HFFc6 (cell line): ENCODE measurements at regions not wholly inside any gene's neighbourhood (a gene's known extent, or its start where the extent isn't known, plus 50 kb on each side); places are given as distances from the start of the nearest gene placed in this dataset.

Source experiments
- DNase-seq: peaks from one replicate; pipeline ENCODE4 v3.0.0-alpha.2; 2018
- H3K27ac Mint-ChIP-seq: 2 replicates; pipeline ENCODE4 v1.8.0; 2020; ENCODE audit warnings: mild to moderate bottlenecking, mixed read lengths
- H3K27me3 Mint-ChIP-seq: 2 replicates; pipeline ENCODE4 v1.8.0; 2021; ENCODE audit warnings: mild to moderate bottlenecking, moderate library complexity, mixed read lengths; ENCODE audit not compliant: insufficient read depth
- H3K36me3 Mint-ChIP-seq: 2 replicates; pipeline ENCODE4 v1.8.0; 2021; ENCODE audit warnings: low read depth, mixed read lengths
- H3K4me1 Mint-ChIP-seq: 2 replicates; pipeline ENCODE4 v1.8.0; 2020; ENCODE audit warnings: low read depth, mixed read lengths
- H3K4me3 Mint-ChIP-seq: 2 replicates; pipeline ENCODE4 v1.8.0; 2020; ENCODE audit warnings: mild to moderate bottlenecking, moderate library complexity, mixed read lengths
- H3K9me3 Mint-ChIP-seq: 2 replicates; pipeline ENCODE4 v1.8.0; 2020; ENCODE audit warnings: mild to moderate bottlenecking, mixed read lengths
- CTCF ChIP-seq: fragments of 200-600 bp; sonication (generic); IDR thresholded peaks from 2 replicates; pipeline ENCODE4 v1.5.0; 2021; ENCODE audit warnings: antibody characterized with exemption, mild to moderate bottlenecking

GRCh38 chr4:27381815-27382214, 521.2 kb downstream of the STIM2 start:
- DNase-seq = no peak
- Mint-ChIP-seq H3K4me1 (no peaks in the 10 kb centered on the region), H3K27me3 (no peaks in the 10 kb centered on the region), H3K9me3 (peaks cover 20% of the 10 kb centered on the region), H3K4me3 (no peak overlapping the region), H3K27ac (no peak overlapping the region), H3K36me3 (no peaks in the 10 kb centered on the region; the same call in 1 of the 2 replicates)
- TF ChIP-seq CTCF = no peak

- DNase-seq = no peak
- Mint-ChIP-seq H3K9me3 (peaks cover 13% of the 10 kb centered on the region), H3K4me3 (no peak overlapping the region), H3K27me3 (no peaks in the 10 kb centered on the region; the same call in 1 of the 2 replicates), H3K27ac (no peak overlapping the region), H3K4me1 (no peaks in the 10 kb centered on the region), H3K36me3 (no peaks in the 10 kb centered on the region)
- TF ChIP-seq CTCF = no peak
These were observed 527.1 kb downstream of the STIM2 start for GRCh38 chr4:27387711-27388110.

GRCh38 chr4:27397886-27398285, 537.2 kb downstream of the STIM2 start:
- H3K4me1 Mint-ChIP-seq = peaks cover 13% of the 10 kb centered on the region
- peak; percentile 69 for DNase-seq
- TF ChIP-seq CTCF = no peak
- H3K4me3 Mint-ChIP-seq = no peak overlapping the region
- H3K36me3 Mint-ChIP-seq = no peaks in the 10 kb centered on the region
- H3K27ac Mint-ChIP-seq = peak overlapping the region; percentile 33; the same call in 1 of the 2 replicates
- peaks cover 1% of the 10 kb centered on the region; the same call in 1 of the 2 replicates for H3K27me3 Mint-ChIP-seq
- peaks cover 16% of the 10 kb centered on the region for H3K9me3 Mint-ChIP-seq

GRCh38 chr4:27398631-27399310, 538.1 kb downstream of the STIM2 start:
- Mint-ChIP-seq H3K4me3 (peak overlapping the region; percentile 22; the same call in 1 of the 2 replicates), H3K27ac (no peak overlapping the region; the same call in 1 of the 2 replicates), H3K9me3 (peaks cover 16% of the 10 kb centered on the region), H3K27me3 (peaks cover 1% of the 10 kb centered on the region; the same call in 1 of the 2 replicates), H3K4me1 (peaks cover 13% of the 10 kb centered on the region), H3K36me3 (no peaks in the 10 kb centered on the region)
- no peak for DNase-seq
- TF ChIP-seq CTCF = no peak

- Mint-ChIP-seq H3K4me1 (no peaks in the 10 kb centered on the region), H3K27ac (no peak overlapping the region), H3K27me3 (no peaks in the 10 kb centered on the region; the same call in 1 of the 2 replicates), H3K9me3 (peaks cover 24% of the 10 kb centered on the region), H3K4me3 (no peak overlapping the region), H3K36me3 (no peaks in the 10 kb centered on the region)
- TF ChIP-seq CTCF = no peak
- no peak for DNase-seq
These were observed 547.0 kb downstream of the STIM2 start for GRCh38 chr4:27407616-27408015.
